Epithelial cell of proximal tubule (primary cell): ENCODE measurements at regions not wholly inside any gene's neighbourhood (a gene's known extent, or its start where the extent isn't known, plus 50 kb on each side); places are given as distances from the start of the nearest gene placed in this dataset.

Source experiments
- DNase-seq: peaks from one replicate; pipeline ENCODE4 v3.0.0-alpha.2; 2011; ENCODE audit warnings: low read depth
- H3K4me3 ChIP-seq: 2 replicates; pipeline ENCODE4 v1.5.1; 2011; ENCODE audit warnings: low read depth, mild to moderate bottlenecking, low read length
- CTCF ChIP-seq: conservative IDR thresholded peaks from 2 replicates; pipeline ENCODE4 v1.5.1; 2012; ENCODE audit warnings: low read depth, mild to moderate bottlenecking, low read length

GRCh38 chr13:57982782-57983181, 351.2 kb downstream of the PCDH17 start:
- H3K4me3 ChIP-seq, result no peak overlapping the region
- DNase-seq, result no peak

GRCh38 chr13:57988276-57988675, 356.7 kb downstream of the PCDH17 start:
- no peak for DNase-seq
- H3K4me3 ChIP-seq, result no peak overlapping the region
- no peak for TF ChIP-seq CTCF

More at GRCh38 chr13:57982782-57983181, 351.2 kb downstream of the PCDH17 start:
- no peak for TF ChIP-seq CTCF

GRCh38 chr13:57991041-57991440, 359.5 kb downstream of the PCDH17 start:
- no peak for TF ChIP-seq CTCF
- H3K4me3 ChIP-seq, result no peak overlapping the region
- DNase-seq, result no peak

GRCh38 chr13:57992416-57992815, 360.9 kb downstream of the PCDH17 start:
- no peak overlapping the region for H3K4me3 ChIP-seq
- DNase-seq, result no peak
- TF ChIP-seq CTCF, result no peak

- DNase-seq, result no peak
- TF ChIP-seq CTCF, result no peak
- no peak overlapping the region for H3K4me3 ChIP-seq
These were observed 365.2 kb downstream of the PCDH17 start for GRCh38 chr13:57996717-57997116.

GRCh38 chr13:58004751-58005150, 373.2 kb downstream of the PCDH17 start:
- no peak for TF ChIP-seq CTCF
- DNase-seq, result no peak
- no peak overlapping the region for H3K4me3 ChIP-seq

GRCh38 chr13:58018020-58018419, 386.5 kb downstream of the PCDH17 start:
- H3K4me3 ChIP-seq, result no peak overlapping the region
- no peak for DNase-seq
- TF ChIP-seq CTCF, result no peak
